ENCODE measurements at regions not wholly inside any gene's neighbourhood (a gene's known extent, or its start where the extent isn't known, plus 50 kb on each side); places are given as distances from the start of the nearest gene placed in this dataset.

DNA sequence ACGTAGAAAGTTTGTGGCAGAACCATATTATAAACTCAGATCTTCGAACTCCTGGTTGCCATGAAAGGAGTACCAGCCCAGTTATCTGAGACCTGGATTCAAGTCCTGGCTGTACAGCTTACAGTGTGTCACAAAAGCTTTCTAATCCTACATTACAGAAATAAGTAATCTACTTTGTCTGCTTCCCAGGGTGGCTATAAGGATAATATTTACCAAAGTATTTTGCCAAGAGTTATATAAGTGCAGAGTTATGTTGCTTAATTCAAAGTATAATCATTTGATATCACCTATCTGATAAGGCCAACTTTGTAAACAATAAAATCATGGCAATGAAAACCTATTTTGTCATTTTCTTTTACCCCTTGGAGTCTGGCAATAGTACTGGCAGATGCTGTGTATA lies 381.6 kb downstream of the NDFIP2 start:
- TF ChIP-seq ZNF274 (IDR thresholded peaks at IDR 0.05; ENCODE audit: low read depth, low read length) (no peak), SUZ12 (IDR thresholded peaks at IDR 0.05; ENCODE audit: extremely low read depth, insufficient read depth, insufficient read length) (no peak), YY1 (IDR thresholded peaks at IDR 0.05; ENCODE audit: insufficient read depth, insufficient read length) (no peak)
- Histone ChIP-seq H3K4me3 (ENCODE audit: insufficient read length, low read depth) (no peak overlapping the region), H3K27me3 (ENCODE audit: insufficient read depth, insufficient read length) (no peaks in the 10 kb centered on the region), H3K9ac (ENCODE audit: insufficient read length, low read depth) (no peak overlapping the region), H3K9me3 (ENCODE audit: insufficient read depth, low read length) (no peaks in the 10 kb centered on the region), H3K36me3 (ENCODE audit: insufficient read depth, insufficient read length, low read length) (no peaks in the 10 kb centered on the region), H3K4me1 (ENCODE audit: insufficient read depth, insufficient read length) (no peaks in the 10 kb centered on the region)
- DNase-seq (ENCODE audit: low read depth, low spot score) = no peak

DNA sequence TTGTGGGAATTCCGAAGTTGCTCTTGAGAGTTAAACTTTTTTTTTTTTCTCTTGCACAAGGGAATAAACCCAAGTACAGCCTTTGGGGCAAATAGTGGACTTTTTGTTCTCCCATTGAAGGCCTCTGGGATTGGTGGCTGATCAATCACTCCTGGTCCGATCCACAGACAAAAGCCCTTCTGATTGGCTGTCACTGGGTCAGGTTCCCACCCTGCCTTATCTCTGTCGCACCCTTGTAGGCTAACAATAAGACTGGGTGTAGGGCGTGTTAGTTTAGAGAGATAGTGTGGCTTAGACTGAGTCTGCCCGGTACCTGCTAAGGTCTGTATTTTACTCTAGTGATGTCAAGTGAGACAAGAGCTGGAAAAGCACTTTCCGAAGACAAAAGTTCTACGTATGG lies 380.8 kb downstream of the NDFIP2 start:
- no peak for DNase-seq (ENCODE audit: low read depth, low spot score)
- H3K4me1 ChIP-seq (ENCODE audit: insufficient read depth, insufficient read length) = no peaks in the 10 kb centered on the region
- no peaks in the 10 kb centered on the region for H3K36me3 ChIP-seq (ENCODE audit: insufficient read depth, insufficient read length, low read length)
- H3K9me3 ChIP-seq (ENCODE audit: insufficient read depth, low read length) = peaks cover 6% of the 10 kb centered on the region; the same call in 1 of the 2 replicates
- TF ChIP-seq ZNF274 (IDR thresholded peaks at IDR 0.05; ENCODE audit: low read depth, low read length) = no peak
- no peak for TF ChIP-seq YY1 (IDR thresholded peaks at IDR 0.05; ENCODE audit: insufficient read depth, insufficient read length)
- no peak for TF ChIP-seq SUZ12 (IDR thresholded peaks at IDR 0.05; ENCODE audit: extremely low read depth, insufficient read depth, insufficient read length)
- H3K9ac ChIP-seq (ENCODE audit: insufficient read length, low read depth) = no peak overlapping the region
- H3K4me3 ChIP-seq (ENCODE audit: insufficient read length, low read depth) = no peak overlapping the region
- H3K27me3 ChIP-seq (ENCODE audit: insufficient read depth, insufficient read length) = no peaks in the 10 kb centered on the region

DNA sequence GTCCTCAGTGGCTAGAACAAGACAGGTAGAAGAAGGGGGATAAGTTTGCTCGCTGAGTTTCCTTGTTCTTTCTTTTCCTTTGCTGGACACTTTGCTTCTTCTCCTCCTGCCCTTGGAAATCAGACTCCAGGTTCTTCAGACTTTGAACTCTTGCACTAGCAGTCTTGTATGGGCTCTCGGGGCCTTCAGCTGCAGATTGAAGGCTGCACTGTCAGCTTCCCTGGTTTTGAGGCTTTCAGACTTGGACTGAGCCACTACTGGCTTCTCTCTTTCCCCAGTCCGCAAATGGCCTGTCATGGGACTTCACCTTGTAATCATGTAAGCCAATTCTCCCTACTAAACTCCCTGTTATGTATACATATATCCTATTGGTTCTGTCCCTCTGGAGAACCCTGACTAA lies 379.8 kb downstream of the NDFIP2 start:
- H3K4me1 ChIP-seq (ENCODE audit: insufficient read depth, insufficient read length) = no peaks in the 10 kb centered on the region
- H3K9ac ChIP-seq (ENCODE audit: insufficient read length, low read depth) = no peak overlapping the region
- no peak for DNase-seq (ENCODE audit: low read depth, low spot score)
- no peaks in the 10 kb centered on the region for H3K36me3 ChIP-seq (ENCODE audit: insufficient read depth, insufficient read length, low read length)
- peaks cover 9% of the 10 kb centered on the region; the same call in 1 of the 2 replicates for H3K9me3 ChIP-seq (ENCODE audit: insufficient read depth, low read length)
- H3K4me3 ChIP-seq (ENCODE audit: insufficient read length, low read depth) = no peak overlapping the region
- H3K27me3 ChIP-seq (ENCODE audit: insufficient read depth, insufficient read length) = no peaks in the 10 kb centered on the region
- TF ChIP-seq ZNF274 (IDR thresholded peaks at IDR 0.05; ENCODE audit: low read depth, low read length) (no peak), YY1 (IDR thresholded peaks at IDR 0.05; ENCODE audit: insufficient read depth, insufficient read length) (no peak), SUZ12 (IDR thresholded peaks at IDR 0.05; ENCODE audit: extremely low read depth, insufficient read depth, insufficient read length) (no peak)

DNA sequence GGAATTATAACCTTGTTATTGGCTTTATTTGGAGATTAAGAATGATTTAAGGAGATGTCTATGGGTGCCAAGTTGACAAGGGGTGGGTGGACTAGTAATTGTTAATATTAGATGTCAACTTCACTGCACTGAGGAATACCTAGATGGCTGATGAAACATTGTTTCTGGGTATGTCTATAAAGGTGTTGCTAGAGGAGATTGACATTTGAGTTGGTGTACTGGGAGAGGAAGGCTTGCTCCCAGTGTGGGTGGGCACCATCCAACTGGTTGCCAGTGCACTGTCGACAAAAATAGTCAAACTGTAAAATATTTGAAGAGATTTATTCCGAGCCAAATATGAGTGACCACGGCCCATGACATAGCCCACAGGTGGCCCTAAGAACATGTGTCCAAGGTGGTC lies 378.8 kb downstream of the NDFIP2 start:
- TF ChIP-seq ZNF274 (IDR thresholded peaks at IDR 0.05; ENCODE audit: low read depth, low read length) = no peak
- no peak for TF ChIP-seq SUZ12 (IDR thresholded peaks at IDR 0.05; ENCODE audit: extremely low read depth, insufficient read depth, insufficient read length)
- no peak for TF ChIP-seq YY1 (IDR thresholded peaks at IDR 0.05; ENCODE audit: insufficient read depth, insufficient read length)
- DNase-seq (ENCODE audit: low read depth, low spot score) = no peak
- H3K9me3 ChIP-seq (ENCODE audit: insufficient read depth, low read length) = peaks cover 9% of the 10 kb centered on the region; the same call in 1 of the 2 replicates
- no peak overlapping the region for H3K4me3 ChIP-seq (ENCODE audit: insufficient read length, low read depth)
- no peaks in the 10 kb centered on the region for H3K27me3 ChIP-seq (ENCODE audit: insufficient read depth, insufficient read length)
- no peak overlapping the region for H3K9ac ChIP-seq (ENCODE audit: insufficient read length, low read depth)
- no peaks in the 10 kb centered on the region for H3K4me1 ChIP-seq (ENCODE audit: insufficient read depth, insufficient read length)
- no peaks in the 10 kb centered on the region for H3K36me3 ChIP-seq (ENCODE audit: insufficient read depth, insufficient read length, low read length)

DNA sequence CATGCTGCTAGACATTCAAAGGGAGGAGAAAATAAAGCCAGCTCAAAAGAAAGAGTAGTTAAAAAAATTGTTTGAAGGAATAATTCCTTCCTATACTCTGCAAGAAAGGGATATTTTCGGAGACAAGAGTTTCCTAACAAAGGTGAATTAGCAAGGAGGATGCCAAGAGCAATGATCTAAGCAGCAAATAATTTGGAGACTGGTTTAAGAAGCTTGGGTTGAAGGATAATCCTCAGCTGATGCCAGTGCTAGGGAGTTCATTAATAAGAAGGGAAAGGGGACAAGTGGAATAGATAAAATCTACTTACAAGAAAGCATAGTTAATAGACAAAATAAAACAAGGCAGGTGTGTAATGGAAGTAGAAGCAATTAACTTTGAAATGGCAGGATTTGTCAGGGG lies 372.3 kb downstream of the NDFIP2 start:
- Histone ChIP-seq H3K4me3 (ENCODE audit: insufficient read length, low read depth) (no peak overlapping the region), H3K36me3 (ENCODE audit: insufficient read depth, insufficient read length, low read length) (no peaks in the 10 kb centered on the region), H3K9me3 (ENCODE audit: insufficient read depth, low read length) (peaks cover 9% of the 10 kb centered on the region; the same call in 1 of the 2 replicates), H3K27me3 (ENCODE audit: insufficient read depth, insufficient read length) (no peaks in the 10 kb centered on the region), H3K4me1 (ENCODE audit: insufficient read depth, insufficient read length) (no peaks in the 10 kb centered on the region), H3K9ac (ENCODE audit: insufficient read length, low read depth) (no peak overlapping the region)
- TF ChIP-seq YY1 (IDR thresholded peaks at IDR 0.05; ENCODE audit: insufficient read depth, insufficient read length) = no peak
- TF ChIP-seq SUZ12 (IDR thresholded peaks at IDR 0.05; ENCODE audit: extremely low read depth, insufficient read depth, insufficient read length) = no peak
- TF ChIP-seq ZNF274 (IDR thresholded peaks at IDR 0.05; ENCODE audit: low read depth, low read length) = no peak
- DNase-seq (ENCODE audit: low read depth, low spot score) = no peak

DNA sequence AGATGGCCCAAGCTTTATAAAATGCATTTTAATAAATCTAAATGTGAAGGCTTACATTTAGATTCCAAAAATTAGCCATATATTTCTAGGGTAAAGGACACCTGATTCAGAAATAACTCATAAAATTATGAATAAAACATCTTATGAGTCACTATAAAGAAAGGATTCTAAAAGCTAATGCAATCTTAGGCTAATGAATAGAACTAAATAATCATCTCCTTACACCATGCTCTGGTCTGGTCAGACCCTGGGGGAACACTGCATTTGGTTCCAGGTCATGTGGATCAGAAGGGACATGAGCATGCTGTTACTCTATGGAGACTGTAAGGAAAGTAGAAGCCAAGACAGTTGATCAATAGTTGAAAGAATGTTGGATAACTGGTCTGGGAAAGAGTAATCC lies 370.4 kb downstream of the NDFIP2 start:
- Histone ChIP-seq H3K4me1 (ENCODE audit: insufficient read depth, insufficient read length) (no peaks in the 10 kb centered on the region), H3K9me3 (ENCODE audit: insufficient read depth, low read length) (no peaks in the 10 kb centered on the region), H3K27me3 (ENCODE audit: insufficient read depth, insufficient read length) (no peaks in the 10 kb centered on the region), H3K36me3 (ENCODE audit: insufficient read depth, insufficient read length, low read length) (no peaks in the 10 kb centered on the region), H3K4me3 (ENCODE audit: insufficient read length, low read depth) (no peak overlapping the region), H3K9ac (ENCODE audit: insufficient read length, low read depth) (no peak overlapping the region)
- TF ChIP-seq SUZ12 (IDR thresholded peaks at IDR 0.05; ENCODE audit: extremely low read depth, insufficient read depth, insufficient read length) (no peak), YY1 (IDR thresholded peaks at IDR 0.05; ENCODE audit: insufficient read depth, insufficient read length) (no peak)
- DNase-seq (ENCODE audit: low read depth, low spot score) = no peak

DNA sequence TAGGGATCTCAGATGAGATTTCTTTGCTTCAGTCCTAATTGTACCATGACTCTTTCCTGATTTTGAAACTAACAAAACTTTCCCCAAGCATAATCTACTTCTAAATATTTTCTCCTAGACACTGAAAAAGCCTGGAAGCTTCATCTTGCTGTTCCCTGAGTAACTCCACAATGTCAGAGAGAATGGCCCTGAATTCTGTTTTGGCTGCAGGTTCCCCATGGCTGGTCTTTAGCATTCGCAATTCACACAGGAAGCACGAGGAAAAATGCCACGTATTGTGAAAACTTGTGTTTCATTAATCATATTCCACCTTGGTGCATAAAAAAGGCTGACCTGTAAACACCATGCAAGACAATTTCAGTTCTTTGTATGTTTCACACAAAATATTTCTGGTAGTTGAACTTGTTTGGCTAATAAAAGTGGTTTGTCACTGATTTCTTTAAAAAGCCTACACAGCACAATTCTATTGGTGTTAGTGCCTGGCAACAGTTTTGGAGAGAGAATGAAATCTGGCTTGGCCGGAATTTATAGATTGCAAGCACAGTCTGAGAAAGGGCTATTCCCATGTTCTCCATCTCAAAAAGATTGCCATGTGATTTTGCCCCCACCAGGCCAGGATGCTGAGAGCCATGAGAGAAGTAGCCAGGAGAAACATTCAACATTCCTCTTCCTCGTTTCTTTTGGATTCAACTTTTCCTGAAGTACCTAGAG lies 367.1 kb downstream of the NDFIP2 start:
- Histone ChIP-seq H3K27me3 (ENCODE audit: insufficient read depth, insufficient read length) (no peaks in the 10 kb centered on the region), H3K4me1 (ENCODE audit: insufficient read depth, insufficient read length) (no peaks in the 10 kb centered on the region), H3K9me3 (ENCODE audit: insufficient read depth, low read length) (no peaks in the 10 kb centered on the region), H3K4me3 (ENCODE audit: insufficient read length, low read depth) (no peak overlapping the region), H3K9ac (ENCODE audit: insufficient read length, low read depth) (no peak overlapping the region), H3K36me3 (ENCODE audit: insufficient read depth, insufficient read length, low read length) (no peaks in the 10 kb centered on the region)
- no peak for TF ChIP-seq YY1 (IDR thresholded peaks at IDR 0.05; ENCODE audit: insufficient read depth, insufficient read length)
- TF ChIP-seq SUZ12 (IDR thresholded peaks at IDR 0.05; ENCODE audit: extremely low read depth, insufficient read depth, insufficient read length) = no peak
- TF ChIP-seq ZNF274 (IDR thresholded peaks at IDR 0.05; ENCODE audit: low read depth, low read length) = no peak
- DNase-seq (ENCODE audit: low read depth, low spot score) = no peak
